Astrocyte (in vitro differentiated cells and primary cell): ENCODE measurements at regions not wholly inside any gene's neighbourhood (a gene's known extent, or its start where the extent isn't known, plus 50 kb on each side); places are given as distances from the start of the nearest gene placed in this dataset.

Source experiments
- EZH2 ChIP-seq: IDR thresholded peaks from 2 replicates; pipeline ENCODE4 v1.6.1; 2012; ENCODE audit warnings: mild to moderate bottlenecking, low read length, inconsistent platforms; ENCODE audit not compliant: insufficient read depth
- TF ChIP-seq, protein P1 (sequence below): IDR thresholded peaks from 2 replicates; pipeline ENCODE4 v1.5.1; 2011; ENCODE audit warnings: low read depth, mild to moderate bottlenecking, inconsistent platforms, low read length, moderate library complexity; ENCODE audit not compliant: insufficient read depth

- TF ChIP-seq, protein P1, sequence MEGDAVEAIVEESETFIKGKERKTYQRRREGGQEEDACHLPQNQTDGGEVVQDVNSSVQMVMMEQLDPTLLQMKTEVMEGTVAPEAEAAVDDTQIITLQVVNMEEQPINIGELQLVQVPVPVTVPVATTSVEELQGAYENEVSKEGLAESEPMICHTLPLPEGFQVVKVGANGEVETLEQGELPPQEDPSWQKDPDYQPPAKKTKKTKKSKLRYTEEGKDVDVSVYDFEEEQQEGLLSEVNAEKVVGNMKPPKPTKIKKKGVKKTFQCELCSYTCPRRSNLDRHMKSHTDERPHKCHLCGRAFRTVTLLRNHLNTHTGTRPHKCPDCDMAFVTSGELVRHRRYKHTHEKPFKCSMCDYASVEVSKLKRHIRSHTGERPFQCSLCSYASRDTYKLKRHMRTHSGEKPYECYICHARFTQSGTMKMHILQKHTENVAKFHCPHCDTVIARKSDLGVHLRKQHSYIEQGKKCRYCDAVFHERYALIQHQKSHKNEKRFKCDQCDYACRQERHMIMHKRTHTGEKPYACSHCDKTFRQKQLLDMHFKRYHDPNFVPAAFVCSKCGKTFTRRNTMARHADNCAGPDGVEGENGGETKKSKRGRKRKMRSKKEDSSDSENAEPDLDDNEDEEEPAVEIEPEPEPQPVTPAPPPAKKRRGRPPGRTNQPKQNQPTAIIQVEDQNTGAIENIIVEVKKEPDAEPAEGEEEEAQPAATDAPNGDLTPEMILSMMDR, result no peak
- TF ChIP-seq EZH2, result no peak
Observed at GRCh38 chr1:98047171-98047570, 126.3 kb upstream of the DPYD start.
